Spleen (tissue), 11 donors: ENCODE measurements at regions not wholly inside any gene's neighbourhood (a gene's known extent, or its start where the extent isn't known, plus 50 kb on each side); places are given as distances from the start of the nearest gene placed in this dataset.
"Not testable (repeated sequence)": the region's sequence is repeated elsewhere in the genome, so short reads cannot be mapped to it uniquely, and the experiment has no call there.

Experiments used
- DNase-seq: peaks from one replicate; pipeline ENCODE4 v3.0.0-alpha.2; 2020
- H3K27ac ChIP-seq, 8 donors: fragments of 200-600 bp; sonication (generic) in 7 of 8; 1 replicate in 4 of 8; 2 replicates in 4 of 8; pipeline versions ENCODE4 v1.5.0 to v1.8.0; 2016 to 2021; ENCODE audit warnings: inconsistent platforms in 4 of 8, mild to moderate bottlenecking in 4 of 8, moderate library complexity in 1 of 8
- H3K27me3 ChIP-seq, 7 donors: fragments of 200-600 bp; sonication (generic) in 6 of 7; replicated peaks in 1 of 7; 1 replicate in 4 of 7; 2 replicates in 3 of 7; pipeline versions ENCODE4 v1.5.0 to v1.8.0; 2016 to 2021; ENCODE audit warnings: inconsistent platforms in 3 of 7, mild to moderate bottlenecking in 1 of 7
- H3K36me3 ChIP-seq, 6 donors: fragments of 200-600 bp; sonication (generic) in 5 of 6; 1 replicate in 4 of 6; 2 replicates in 2 of 6; pipeline versions ENCODE4 v1.5.0 to v1.8.0; 2016 to 2021; ENCODE audit warnings: inconsistent platforms in 2 of 6
- H3K4me1 ChIP-seq, 6 donors: fragments of 200-600 bp; sonication (generic) in 5 of 6; 1 replicate in 3 of 6; 2 replicates in 3 of 6; pipeline versions ENCODE4 v1.5.0 to v1.8.0; 2016 to 2021; ENCODE audit warnings: inconsistent platforms in 3 of 6
- H3K4me3 ChIP-seq, 8 donors: fragments of 200-600 bp; sonication (generic) in 7 of 8; 1 replicate in 4 of 8; 2 replicates in 4 of 8; pipeline versions ENCODE4 v1.5.0 to v1.8.0; 2016 to 2021; ENCODE audit warnings: inconsistent platforms in 4 of 8, mild to moderate bottlenecking in 4 of 8, moderate library complexity in 2 of 8
- H3K9me3 ChIP-seq, 8 donors: fragments of 200-600 bp; sonication (generic) in 7 of 8; 1 replicate in 4 of 8; 2 replicates in 4 of 8; pipeline versions ENCODE4 v1.5.0 to v1.8.0; 2016 to 2021; ENCODE audit warnings: inconsistent platforms in 4 of 8
- POLR2A ChIP-seq, 3 donors: fragments of 450-650 bp; IDR thresholded peaks; one replicate each; pipeline ENCODE4 v1.5.1; 2017; ENCODE audit warnings: antibody characterized with exemption in 3 of 3, mild to moderate bottlenecking in 1 of 3
- POLR2AphosphoS5 ChIP-seq, 3 donors: sonication (generic); formaldehyde crosslinking; IDR thresholded peaks; one replicate each; pipeline ENCODE4 v1.5.1; 2017; ENCODE audit warnings: antibody characterized with exemption in 3 of 3
- WGBS, 5 donors: extraction: QIAGEN DNeasy Blood & Tissue Kit in 3 of 5; methylation state at CpG; one replicate each; pipeline versions ENCODE4 v1.1.5 to v1.1.7; 2013 to 2018; 5-methylcytosine and 5-hydroxymethylcytosine counted together
- intact Hi-C: fragments of 100-400 bp; cut with DNase I; formaldehyde crosslinking; loops from one replicate; pipeline ENCODE4 v1.15.0; 2023; ENCODE audit warnings: low total_unique reads
- TF ChIP-seq, protein P1 (sequence below), 11 experiments: fragments of 200-600 bp in 7 of 11; fragments of 450-650 bp in 4 of 11; sonication (generic) in 4 of 11; IDR thresholded peaks in 8 of 11; conservative IDR thresholded peaks in 3 of 11; 1 replicate in 7 of 11; 2 replicates in 4 of 11; pipeline versions ENCODE4 v1.4.0 to v1.8.0; 2016 to 2021; ENCODE audit warnings: antibody characterized with exemption in 11 of 11, inconsistent platforms in 4 of 11, mild to moderate bottlenecking in 1 of 11
- donor health status: healthy with polysubstance abuse.
- donor health status: DM: no; HTN: no; CAD: no; lungs with moderate emphysema.
- donor health status: DM: no; HTN: no; CAD: no.
- donor health status: Bipolar disorder and iron deficiency.
- donor health status: healthy.
- donor health status: DM: no; HTN: no; CAD: no.
- donor health status: DM: yes; HTN: yes; CAD: no.

DNA sequence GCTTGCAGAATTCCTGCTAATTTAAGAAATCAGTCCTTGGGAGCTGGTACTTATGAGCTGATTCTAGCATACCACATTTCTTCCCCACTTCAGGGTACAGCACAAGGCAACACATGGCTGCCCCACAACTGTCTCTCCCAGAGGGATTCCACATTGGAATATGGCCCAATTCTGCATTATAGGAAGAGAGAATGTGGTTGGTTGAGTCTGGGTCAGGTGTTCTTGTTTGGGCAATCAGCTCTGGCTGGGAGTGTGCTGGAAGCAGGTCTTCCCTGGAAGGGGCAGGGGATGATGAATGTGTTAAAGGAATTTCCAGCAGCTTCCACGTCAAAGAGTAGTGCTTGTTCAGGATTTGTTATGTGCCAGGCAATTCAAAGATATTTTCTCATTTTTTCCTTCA is 95.7 kb downstream of the BUB3 start:
- no peaks in the 10 kb centered on the region for H3K4me1 ChIP-seq
- H3K27me3 ChIP-seq = no peaks in the 10 kb centered on the region
- no peak for DNase-seq
- no peak overlapping the region for H3K27ac ChIP-seq
- H3K36me3 ChIP-seq = no peaks in the 10 kb centered on the region
- TF ChIP-seq, protein P1, sequence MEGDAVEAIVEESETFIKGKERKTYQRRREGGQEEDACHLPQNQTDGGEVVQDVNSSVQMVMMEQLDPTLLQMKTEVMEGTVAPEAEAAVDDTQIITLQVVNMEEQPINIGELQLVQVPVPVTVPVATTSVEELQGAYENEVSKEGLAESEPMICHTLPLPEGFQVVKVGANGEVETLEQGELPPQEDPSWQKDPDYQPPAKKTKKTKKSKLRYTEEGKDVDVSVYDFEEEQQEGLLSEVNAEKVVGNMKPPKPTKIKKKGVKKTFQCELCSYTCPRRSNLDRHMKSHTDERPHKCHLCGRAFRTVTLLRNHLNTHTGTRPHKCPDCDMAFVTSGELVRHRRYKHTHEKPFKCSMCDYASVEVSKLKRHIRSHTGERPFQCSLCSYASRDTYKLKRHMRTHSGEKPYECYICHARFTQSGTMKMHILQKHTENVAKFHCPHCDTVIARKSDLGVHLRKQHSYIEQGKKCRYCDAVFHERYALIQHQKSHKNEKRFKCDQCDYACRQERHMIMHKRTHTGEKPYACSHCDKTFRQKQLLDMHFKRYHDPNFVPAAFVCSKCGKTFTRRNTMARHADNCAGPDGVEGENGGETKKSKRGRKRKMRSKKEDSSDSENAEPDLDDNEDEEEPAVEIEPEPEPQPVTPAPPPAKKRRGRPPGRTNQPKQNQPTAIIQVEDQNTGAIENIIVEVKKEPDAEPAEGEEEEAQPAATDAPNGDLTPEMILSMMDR (IDR thresholded peaks at IDR 0.05 in 8 of 11, conservative IDR thresholded peaks at IDR 0.05 in 3 of 11) = no peak
- TF ChIP-seq POLR2A (IDR thresholded peaks at IDR 0.05) = no peak
- no peak for TF ChIP-seq POLR2AphosphoS5 (IDR thresholded peaks at IDR 0.05)
- 67 to 85% (median 73%) methylated on average over 1 of the region's 1 CpG for WGBS, 5 donors
- intact Hi-C loops = no loop called here
- no peaks in the 10 kb centered on the region for H3K9me3 ChIP-seq
- no peak overlapping the region for H3K4me3 ChIP-seq

DNA sequence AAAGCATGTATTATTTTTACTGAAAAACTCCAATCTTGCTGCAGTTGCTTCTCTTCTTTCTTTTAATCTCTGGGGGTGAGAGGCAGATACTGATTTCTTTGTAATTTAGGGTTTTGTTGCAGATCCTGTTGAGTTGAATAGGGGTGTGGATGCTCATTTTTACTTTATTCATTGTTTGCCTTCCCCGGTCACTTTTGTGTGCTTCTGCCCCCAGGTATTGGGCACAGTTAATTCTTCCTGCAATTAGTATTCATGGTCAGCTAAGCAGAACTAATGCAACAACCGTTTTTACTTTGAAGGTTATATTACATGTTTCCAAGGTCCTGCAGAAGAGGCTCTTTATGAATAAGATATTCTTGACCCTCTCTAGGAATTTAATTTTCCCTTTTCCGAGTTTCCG is 96.4 kb downstream of the BUB3 start:
- intact Hi-C loops = no loop called here
- Histone ChIP-seq H3K4me3 (no peak overlapping the region), H3K27ac (no peak overlapping the region), H3K4me1 (no peaks in the 10 kb centered on the region), H3K9me3 (no peaks in the 10 kb centered on the region), H3K36me3 (no peaks in the 10 kb centered on the region), H3K27me3 (no peaks in the 10 kb centered on the region)
- TF ChIP-seq POLR2A (IDR thresholded peaks at IDR 0.05) (no peak), POLR2AphosphoS5 (IDR thresholded peaks at IDR 0.05) (no peak)
- TF ChIP-seq, protein P1 (IDR thresholded peaks at IDR 0.05 in 8 of 11, conservative IDR thresholded peaks at IDR 0.05 in 3 of 11) = no peak
- 72 to 84% (median 81%) methylated on average over 4 of the region's 4 CpGs for WGBS, 5 donors
- DNase-seq = no peak

DNA sequence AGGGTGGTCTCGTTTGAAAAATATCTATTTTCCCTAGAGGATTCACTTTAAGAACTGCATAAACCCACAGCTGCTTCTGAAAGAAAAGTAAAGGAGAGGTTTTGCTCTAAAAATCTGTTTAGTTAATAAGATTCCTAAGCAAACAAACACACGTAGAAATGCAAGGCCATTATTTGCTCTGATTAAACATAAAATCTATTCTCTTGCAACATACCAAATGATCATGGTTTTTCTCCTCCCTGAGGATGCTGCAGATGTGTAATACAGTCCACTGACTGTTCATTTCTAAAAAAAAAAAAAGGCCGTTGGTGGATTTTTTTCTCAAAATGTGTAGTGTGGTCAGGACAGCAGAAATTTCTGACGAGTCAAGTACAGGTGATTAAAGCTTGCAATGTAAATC is 98.6 kb downstream of the BUB3 start:
- no peaks in the 10 kb centered on the region for H3K9me3 ChIP-seq
- TF ChIP-seq, protein P1 (IDR thresholded peaks at IDR 0.05 in 8 of 11, conservative IDR thresholded peaks at IDR 0.05 in 3 of 11) = no peak
- TF ChIP-seq POLR2AphosphoS5 (IDR thresholded peaks at IDR 0.05) (no peak), POLR2A (IDR thresholded peaks at IDR 0.05) (no peak)
- H3K4me1 ChIP-seq = no peaks in the 10 kb centered on the region
- no peak overlapping the region for H3K4me3 ChIP-seq
- H3K27me3 ChIP-seq = no peaks in the 10 kb centered on the region
- intact Hi-C loops = no loop called here
- 72 to 80% (median 76%) methylated on average over 4 of the region's 4 CpGs for WGBS, 5 donors
- no peaks in the 10 kb centered on the region for H3K36me3 ChIP-seq
- DNase-seq = no peak
- no peak overlapping the region for H3K27ac ChIP-seq

DNA sequence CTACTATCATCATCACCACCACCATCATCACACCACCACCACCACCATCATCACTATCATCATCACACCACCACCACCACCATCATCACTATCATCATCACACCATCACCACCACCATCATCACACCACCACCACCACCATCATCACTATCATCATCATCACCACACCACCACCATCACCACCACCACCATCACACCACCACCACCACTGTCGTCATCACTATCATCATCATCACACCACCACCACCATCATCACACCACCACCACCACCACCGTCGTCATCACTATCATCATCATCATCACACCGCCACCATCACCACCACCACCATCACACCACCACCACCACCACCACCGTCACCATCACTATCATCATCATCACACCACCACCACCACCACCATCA is 100.1 kb downstream of the BUB3 start:
- 76 to 84% (median 81%) methylated on average over 5 of the region's 5 CpGs for WGBS, 5 donors
- H3K36me3 ChIP-seq, DNase-seq, H3K4me1 ChIP-seq, H3K27me3 ChIP-seq, H3K9me3 ChIP-seq, intact Hi-C loops, H3K4me3 ChIP-seq, H3K27ac ChIP-seq: not testable (repeated sequence)

DNA sequence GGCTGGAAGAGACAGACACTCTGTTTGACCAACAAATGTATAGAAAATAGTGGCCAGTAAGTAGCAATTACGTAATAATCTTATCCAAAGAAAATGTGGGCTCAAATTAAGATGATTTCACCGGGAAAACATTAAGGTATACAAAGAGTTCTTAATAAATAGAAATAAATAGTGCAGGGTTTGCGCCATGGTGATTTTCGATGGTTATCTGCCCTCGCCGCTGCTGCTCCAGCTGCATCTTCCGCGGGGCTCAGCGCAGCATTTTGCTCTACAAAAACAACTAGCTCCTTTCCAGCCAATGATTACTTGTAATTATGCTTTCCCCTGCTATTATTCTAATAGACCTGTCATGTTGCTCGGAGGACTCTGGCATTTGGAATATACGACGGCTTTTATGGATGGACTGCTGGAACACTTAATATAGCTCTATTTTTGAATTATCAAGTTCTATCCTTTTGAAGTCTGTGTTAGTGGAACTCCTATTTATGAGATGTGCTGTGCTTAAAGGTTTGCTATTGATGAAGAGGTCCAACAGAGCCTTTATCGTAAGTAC is 103.8 kb downstream of the BUB3 start:
- Histone ChIP-seq H3K9me3 (no peaks in the 10 kb centered on the region), H3K36me3 (no peaks in the 10 kb centered on the region), H3K4me1 (no peaks in the 10 kb centered on the region), H3K4me3 (no peak overlapping the region), H3K27me3 (no peaks in the 10 kb centered on the region), H3K27ac (no peak overlapping the region)
- WGBS, 5 donors = 95 to 96% (median 95%) methylated on average over 13 of the region's 13 CpGs
- intact Hi-C loops = no loop called here
- no peak for TF ChIP-seq POLR2AphosphoS5 (IDR thresholded peaks at IDR 0.05)
- no peak for TF ChIP-seq POLR2A (IDR thresholded peaks at IDR 0.05)
- TF ChIP-seq, protein P1 (IDR thresholded peaks at IDR 0.05 in 8 of 11, conservative IDR thresholded peaks at IDR 0.05 in 3 of 11) = no peak
- DNase-seq = no peak
